ENCODE measurements at regions not wholly inside any gene's neighbourhood (a gene's known extent, or its start where the extent isn't known, plus 50 kb on each side); places are given as distances from the start of the nearest gene placed in this dataset.

GRCh38 chr5:17917465-17917864, 283.2 kb downstream of the TAF11L14 start:
- no peak for TF ChIP-seq CTCF (IDR thresholded peaks at IDR 0.05; ENCODE audit: low read depth, low read length)
- no peak for DNase-seq (ENCODE audit: low read depth, low spot score)
- no peak overlapping the region for H3K4me3 ChIP-seq (ENCODE audit: low read depth, low read length)
- in situ Hi-C loops (cut with HindIII; ENCODE audit: low sequenced_read_pairs), result no loop called here

DNA sequence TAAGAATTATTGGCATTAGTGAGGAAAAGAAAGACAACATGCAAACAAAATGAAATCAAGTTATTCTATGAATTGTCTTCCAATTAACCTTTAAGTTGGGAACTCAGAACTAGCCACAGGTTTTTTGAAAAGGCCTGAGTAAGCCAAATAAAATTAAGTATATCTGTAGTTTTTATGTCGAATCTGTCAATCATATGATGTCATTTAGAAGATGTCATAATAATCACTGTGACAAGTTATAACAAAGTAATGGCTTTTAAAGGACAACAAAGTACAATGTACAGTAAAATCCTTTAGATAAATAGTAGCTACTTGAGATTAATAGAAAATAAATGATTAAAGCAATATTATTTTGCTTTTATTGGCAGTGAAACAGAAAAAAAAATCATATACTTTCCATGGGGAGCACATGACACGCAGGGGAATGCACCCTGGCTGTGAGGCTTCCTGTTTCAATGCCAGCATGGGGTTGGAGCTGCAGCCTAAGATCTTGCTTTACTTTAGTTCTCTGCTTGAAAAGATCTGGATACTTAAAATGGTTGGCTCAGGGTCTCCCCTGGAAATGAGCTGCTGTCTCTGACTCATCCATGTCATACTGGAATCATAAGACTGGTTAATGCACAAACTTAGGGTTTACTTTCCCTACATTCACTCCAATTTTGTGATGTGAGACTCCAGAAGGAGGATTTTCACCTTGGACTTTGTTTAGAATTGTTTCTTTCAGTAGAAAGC, 284.3 kb downstream of the TAF11L14 start:
- in situ Hi-C loops (cut with HindIII; ENCODE audit: low sequenced_read_pairs), result no loop called here
- no peak overlapping the region for H3K4me3 ChIP-seq (ENCODE audit: low read depth, low read length)
- peak; percentile 87 for DNase-seq (ENCODE audit: low read depth, low spot score)
- TF ChIP-seq CTCF (IDR thresholded peaks at IDR 0.05; ENCODE audit: low read depth, low read length), result no peak

DNA sequence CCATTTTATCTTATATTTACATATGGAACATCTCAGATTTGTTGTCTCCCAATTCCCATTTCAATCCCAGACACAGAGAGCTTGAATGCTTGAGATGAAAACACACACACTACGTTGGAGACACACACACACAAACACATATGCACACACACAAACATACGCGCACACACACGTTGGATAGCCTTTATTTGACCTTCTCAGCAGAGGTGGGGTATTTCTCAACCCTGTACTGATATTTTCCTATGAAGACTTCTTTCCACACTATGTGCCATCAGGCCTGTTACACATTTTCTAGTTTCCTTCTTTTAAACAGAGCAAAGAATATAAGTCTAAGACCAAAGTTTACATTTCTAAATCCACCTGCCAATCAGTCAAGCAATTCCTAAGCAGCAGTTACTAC, 291.0 kb downstream of the TAF11L14 start:
- DNase-seq (ENCODE audit: low read depth, low spot score), result no peak
- in situ Hi-C loops (cut with HindIII; ENCODE audit: low sequenced_read_pairs), result no loop called here

DNA sequence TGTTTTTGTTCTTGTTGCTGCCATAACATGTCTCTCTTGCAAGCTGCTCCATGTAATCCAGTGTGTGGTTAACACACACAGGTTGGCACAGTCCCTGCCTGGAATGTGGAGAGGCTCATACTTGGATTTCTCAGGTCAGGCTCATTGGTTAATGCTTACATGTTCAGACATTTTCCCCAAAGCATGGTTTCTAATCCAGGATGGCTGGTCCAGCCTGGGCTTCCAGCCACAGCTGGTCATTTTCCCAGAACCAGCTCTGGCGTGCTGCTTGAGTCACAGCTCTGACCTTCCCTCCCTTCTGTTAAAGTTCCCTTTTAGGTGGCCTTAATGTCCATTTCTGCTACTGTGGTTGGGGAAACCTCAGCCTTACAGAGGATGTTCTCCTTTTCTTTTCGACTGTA, 294.3 kb downstream of the TAF11L14 start:
- DNase-seq (ENCODE audit: low read depth, low spot score), result peak; percentile 18

More for the DNA sequence above, 291.0 kb downstream of the TAF11L14 start:
- H3K4me3 ChIP-seq (ENCODE audit: low read depth, low read length), result no peak overlapping the region
- TF ChIP-seq CTCF (IDR thresholded peaks at IDR 0.05; ENCODE audit: low read depth, low read length), result no peak

GRCh38 chr5:17929171-17929570, 294.9 kb downstream of the TAF11L14 start:
- no peak overlapping the region for H3K4me3 ChIP-seq (ENCODE audit: low read depth, low read length)
- no peak for DNase-seq (ENCODE audit: low read depth, low spot score)
- in situ Hi-C loops (cut with HindIII; ENCODE audit: low sequenced_read_pairs), result no loop called here
- TF ChIP-seq CTCF (IDR thresholded peaks at IDR 0.05; ENCODE audit: low read depth, low read length), result no peak

More for the DNA sequence above, 294.3 kb downstream of the TAF11L14 start:
- H3K4me3 ChIP-seq (ENCODE audit: low read depth, low read length), result no peak overlapping the region
- in situ Hi-C loops (cut with HindIII; ENCODE audit: low sequenced_read_pairs), result no loop called here
- no peak for TF ChIP-seq CTCF (IDR thresholded peaks at IDR 0.05; ENCODE audit: low read depth, low read length)

DNA sequence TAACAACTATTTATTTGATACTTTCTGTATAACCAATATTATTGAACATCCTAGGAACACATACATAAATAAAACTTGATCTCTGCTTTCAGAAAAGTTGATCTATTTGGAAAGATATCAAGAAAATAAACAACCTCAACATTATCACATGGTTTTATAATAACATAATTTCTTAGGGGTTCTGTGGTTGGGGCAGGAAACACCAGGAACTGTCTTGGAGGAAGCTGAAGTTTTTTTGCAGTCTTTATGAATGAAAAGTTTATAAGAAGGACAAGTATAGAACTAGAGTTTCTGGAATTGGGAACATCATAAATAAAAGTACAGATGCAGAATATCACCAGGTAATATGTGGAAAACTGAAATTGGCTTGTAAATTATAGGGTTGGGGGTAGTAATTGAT, 296.1 kb downstream of the TAF11L14 start:
- TF ChIP-seq CTCF (IDR thresholded peaks at IDR 0.05; ENCODE audit: low read depth, low read length), result no peak
- no peak for DNase-seq (ENCODE audit: low read depth, low spot score)
- in situ Hi-C loops (cut with HindIII; ENCODE audit: low sequenced_read_pairs), result no loop called here
- no peak overlapping the region for H3K4me3 ChIP-seq (ENCODE audit: low read depth, low read length)

All from astrocyte of the spinal cord (primary cell).